Stomach smooth muscle (tissue), 2 donors: ENCODE measurements at regions not wholly inside any gene's neighbourhood (a gene's known extent, or its start where the extent isn't known, plus 50 kb on each side); places are given as distances from the start of the nearest gene placed in this dataset.

Experiments used
- H3K27ac ChIP-seq: one replicate; pipeline ENCODE4 v1.7.0; 2013; ENCODE audit warnings: mild to moderate bottlenecking, low read length, inconsistent platforms
- H3K27me3 ChIP-seq, 2 donors: one replicate each; pipeline ENCODE4 v1.7.0; 2013; ENCODE audit warnings: low read length in 2 of 2; ENCODE audit not compliant: insufficient read depth in 2 of 2, control insufficient read depth in 1 of 2
- H3K36me3 ChIP-seq, 2 donors: one replicate each; pipeline ENCODE4 v1.7.0; 2013; ENCODE audit warnings: low read length in 2 of 2; ENCODE audit not compliant: control insufficient read depth in 2 of 2, insufficient read depth in 2 of 2
- H3K4me1 ChIP-seq: one replicate; pipeline ENCODE4 v1.7.0; 2013; ENCODE audit warnings: low read length; ENCODE audit not compliant: control insufficient read depth, insufficient read depth
- H3K4me3 ChIP-seq, 2 donors: one replicate each; pipeline ENCODE4 v1.7.0; 2013; ENCODE audit warnings: low read length in 2 of 2
- H3K9ac ChIP-seq, 2 donors: one replicate each; pipeline ENCODE4 v1.7.0; 2013; ENCODE audit warnings: low read length in 2 of 2, mild to moderate bottlenecking in 1 of 2
- H3K9me3 ChIP-seq, 2 donors: one replicate each; pipeline ENCODE4 v1.7.0; 2013; ENCODE audit warnings: low read length in 2 of 2; ENCODE audit not compliant: control insufficient read depth in 2 of 2
- donor health status: healthy.
- donor health status: Pancreatic carcinoma.

DNA sequence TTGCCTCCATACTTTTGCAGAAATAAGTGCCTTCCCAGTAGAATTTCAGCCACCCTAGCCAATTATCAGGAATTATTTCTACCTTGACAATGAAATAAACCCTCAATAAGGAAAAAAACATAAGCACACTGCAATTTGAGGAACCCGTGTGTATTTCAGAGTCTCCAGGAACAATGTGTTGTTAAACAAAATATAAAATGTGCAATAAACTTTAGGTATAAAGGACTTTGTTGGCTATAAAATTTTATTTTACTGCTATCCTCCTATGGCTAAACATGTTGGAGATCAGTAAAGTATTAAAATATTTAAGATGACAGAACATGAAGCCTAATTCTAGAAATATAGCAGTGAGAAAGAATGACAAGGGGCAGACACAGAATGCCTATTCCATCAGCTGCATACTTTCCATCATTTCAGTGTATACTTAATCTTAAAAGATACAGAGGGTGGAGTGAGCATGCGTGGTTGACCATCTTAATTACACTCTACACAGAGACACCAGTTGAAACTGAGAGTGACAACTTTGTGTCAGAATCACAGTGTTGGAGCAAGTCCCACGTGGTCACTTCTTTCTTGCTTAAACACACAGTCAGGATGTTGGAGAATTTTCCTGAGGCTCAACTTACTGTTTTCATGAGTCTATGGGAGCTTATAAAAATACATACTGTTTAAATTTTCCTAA lies 79.0 kb upstream of the SUCLG2 start:
- Histone ChIP-seq H3K9ac (no peak overlapping the region), H3K9me3 (no peaks in the 10 kb centered on the region), H3K4me3 (no peak overlapping the region), H3K4me1 (no peaks in the 10 kb centered on the region), H3K36me3 (no peaks in the 10 kb centered on the region), H3K27ac (no peak overlapping the region), H3K27me3 (no peaks in the 10 kb centered on the region)

DNA sequence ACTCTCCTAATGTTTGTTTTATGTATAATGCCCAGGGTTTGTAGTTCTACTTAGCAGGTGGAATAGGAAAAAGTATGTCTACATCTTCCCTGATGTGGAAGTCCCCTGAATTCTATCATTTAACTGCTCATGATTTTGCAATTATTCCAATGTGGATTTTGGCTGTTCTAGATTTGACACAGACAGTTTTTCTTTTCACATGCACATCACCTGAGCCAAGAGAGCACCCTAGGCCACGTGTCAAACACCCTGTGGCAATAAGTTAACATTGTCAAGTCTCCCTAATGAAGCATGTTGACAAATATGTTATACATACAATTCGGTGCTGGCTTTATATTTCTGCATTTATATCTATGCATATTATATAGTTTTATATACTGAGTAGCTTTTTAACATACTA lies 70.0 kb upstream of the SUCLG2 start:
- Histone ChIP-seq H3K4me1 (no peaks in the 10 kb centered on the region), H3K9me3 (no peaks in the 10 kb centered on the region), H3K27ac (no peak overlapping the region), H3K4me3 (no peak overlapping the region), H3K9ac (no peak overlapping the region), H3K36me3 (no peaks in the 10 kb centered on the region), H3K27me3 (no peaks in the 10 kb centered on the region)

DNA sequence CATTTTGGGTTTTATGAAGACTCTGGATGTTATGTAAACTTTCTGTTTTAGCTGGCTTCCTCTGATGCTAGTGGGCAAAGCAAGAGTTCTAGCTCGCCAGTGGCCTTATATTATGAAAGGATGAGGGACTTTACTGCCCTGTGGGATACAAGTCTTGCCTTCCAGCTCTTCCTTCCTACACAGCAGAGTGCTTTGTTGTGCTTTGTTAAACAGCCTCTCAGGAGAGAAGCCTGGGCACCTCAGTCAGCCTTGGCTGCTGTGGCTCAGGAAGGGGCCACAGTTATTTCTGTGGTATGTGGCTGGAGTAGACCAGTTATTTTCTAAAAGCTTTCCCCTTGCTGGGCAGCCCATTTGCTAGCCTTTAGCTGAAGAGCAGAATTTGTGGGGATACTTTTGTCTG lies 69.5 kb upstream of the SUCLG2 start:
- Histone ChIP-seq H3K4me1 (no peaks in the 10 kb centered on the region), H3K9me3 (no peaks in the 10 kb centered on the region), H3K36me3 (no peaks in the 10 kb centered on the region), H3K9ac (no peak overlapping the region), H3K4me3 (no peak overlapping the region), H3K27me3 (no peaks in the 10 kb centered on the region), H3K27ac (no peak overlapping the region)

DNA sequence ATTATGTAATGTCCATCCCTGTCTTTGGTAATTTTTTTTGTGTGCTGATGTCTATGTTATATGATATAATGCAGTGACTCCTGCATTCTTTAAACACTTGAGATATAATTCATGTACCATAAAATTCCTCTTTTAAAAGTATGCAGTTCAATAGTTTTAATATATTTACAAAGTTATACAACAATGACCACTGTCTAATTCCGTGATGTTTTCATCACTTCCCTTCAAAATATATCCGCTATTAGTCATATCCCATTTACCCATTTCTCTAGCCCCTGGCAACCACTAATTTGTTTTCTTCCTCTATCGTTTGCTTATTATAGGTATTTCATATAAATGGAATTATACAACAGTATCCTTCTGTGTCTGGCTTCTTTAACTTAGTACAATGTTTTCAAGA lies 64.9 kb upstream of the SUCLG2 start:
- no peak overlapping the region for H3K9ac ChIP-seq
- H3K27ac ChIP-seq = no peak overlapping the region
- no peak overlapping the region for H3K4me3 ChIP-seq
- H3K27me3 ChIP-seq = no peaks in the 10 kb centered on the region
- H3K36me3 ChIP-seq = no peaks in the 10 kb centered on the region
- no peaks in the 10 kb centered on the region for H3K4me1 ChIP-seq
- no peaks in the 10 kb centered on the region for H3K9me3 ChIP-seq

DNA sequence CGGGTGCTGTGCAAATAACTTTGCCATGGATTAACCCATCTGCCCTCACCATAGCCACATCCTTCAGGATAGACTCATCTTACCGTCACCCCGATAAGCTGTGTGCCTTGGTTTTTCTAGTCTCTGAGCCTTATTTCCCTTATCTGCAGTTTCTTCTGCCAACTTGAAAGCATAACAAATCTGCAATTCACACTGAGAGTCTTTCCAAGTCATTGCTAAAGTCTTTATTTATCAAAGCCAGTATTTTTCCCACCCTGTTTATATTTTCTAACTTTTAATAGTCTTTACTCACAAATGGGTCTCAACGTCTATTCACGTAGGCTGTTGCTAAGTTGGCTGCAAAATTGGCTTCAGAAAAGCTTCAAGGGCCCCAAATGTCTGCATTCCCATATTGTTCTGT lies 61.6 kb upstream of the SUCLG2 start:
- no peaks in the 10 kb centered on the region for H3K9me3 ChIP-seq
- H3K36me3 ChIP-seq = no peaks in the 10 kb centered on the region
- no peaks in the 10 kb centered on the region for H3K4me1 ChIP-seq
- H3K27ac ChIP-seq = no peak overlapping the region
- no peaks in the 10 kb centered on the region for H3K27me3 ChIP-seq
- no peak overlapping the region for H3K4me3 ChIP-seq
- no peak overlapping the region for H3K9ac ChIP-seq

DNA sequence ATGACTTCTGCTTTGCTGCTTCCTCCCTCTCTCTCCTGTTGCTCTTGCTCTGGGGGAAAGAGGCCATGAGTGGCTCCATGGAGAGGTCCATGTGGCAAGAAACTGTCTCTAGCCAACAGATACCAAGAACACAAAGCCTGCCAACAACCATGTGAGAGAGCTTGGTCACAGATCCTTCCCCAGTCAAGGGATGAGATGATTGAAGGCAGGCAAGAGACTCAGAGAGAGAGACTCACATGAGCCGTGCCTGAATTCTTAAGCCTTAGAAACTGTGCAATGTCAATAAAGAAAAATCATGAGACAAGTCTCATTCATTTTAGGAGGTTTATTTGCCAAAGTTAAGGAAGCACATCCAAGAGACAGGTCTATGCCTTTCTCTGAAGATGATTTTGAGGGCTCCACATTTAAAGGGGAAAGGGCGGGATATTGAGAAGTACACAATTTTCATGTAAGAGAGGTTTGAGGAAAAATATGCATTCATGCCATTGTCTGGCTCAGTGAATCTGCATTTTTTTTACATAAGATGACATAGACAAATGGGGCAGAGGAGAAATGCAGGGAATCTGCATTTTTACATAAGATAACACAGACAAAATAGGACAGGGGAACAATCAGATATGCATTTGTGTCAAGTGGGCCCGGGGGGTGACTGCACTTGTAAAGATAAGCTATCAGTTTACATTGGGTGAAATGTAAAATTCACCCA lies 59.5 kb upstream of the SUCLG2 start:
- Histone ChIP-seq H3K4me1 (no peaks in the 10 kb centered on the region), H3K9ac (no peak overlapping the region), H3K36me3 (no peaks in the 10 kb centered on the region), H3K27me3 (no peaks in the 10 kb centered on the region), H3K9me3 (no peaks in the 10 kb centered on the region), H3K4me3 (no peak overlapping the region), H3K27ac (no peak overlapping the region)

DNA sequence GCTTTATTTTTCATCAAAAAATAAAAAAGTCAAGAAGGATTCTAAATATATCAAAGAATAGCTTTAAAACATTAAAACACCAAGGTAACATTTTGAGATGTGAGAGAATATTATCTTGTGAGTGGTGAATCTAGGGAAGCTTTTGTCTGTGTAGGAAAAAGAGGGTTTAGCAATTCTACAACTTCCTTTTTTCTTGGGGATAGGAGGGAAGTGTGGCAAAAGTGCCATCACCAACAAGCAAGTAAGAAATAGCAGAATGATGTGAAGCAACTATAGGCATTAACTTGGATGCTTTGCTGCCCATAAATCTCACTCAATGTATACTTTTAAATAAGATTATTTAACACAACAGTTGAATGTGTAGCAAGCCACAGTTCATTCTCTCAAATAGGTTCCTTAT lies 57.8 kb upstream of the SUCLG2 start:
- Histone ChIP-seq H3K9ac (no peak overlapping the region), H3K9me3 (no peaks in the 10 kb centered on the region), H3K27me3 (no peaks in the 10 kb centered on the region), H3K4me3 (no peak overlapping the region), H3K27ac (no peak overlapping the region), H3K4me1 (no peaks in the 10 kb centered on the region), H3K36me3 (no peaks in the 10 kb centered on the region)

DNA sequence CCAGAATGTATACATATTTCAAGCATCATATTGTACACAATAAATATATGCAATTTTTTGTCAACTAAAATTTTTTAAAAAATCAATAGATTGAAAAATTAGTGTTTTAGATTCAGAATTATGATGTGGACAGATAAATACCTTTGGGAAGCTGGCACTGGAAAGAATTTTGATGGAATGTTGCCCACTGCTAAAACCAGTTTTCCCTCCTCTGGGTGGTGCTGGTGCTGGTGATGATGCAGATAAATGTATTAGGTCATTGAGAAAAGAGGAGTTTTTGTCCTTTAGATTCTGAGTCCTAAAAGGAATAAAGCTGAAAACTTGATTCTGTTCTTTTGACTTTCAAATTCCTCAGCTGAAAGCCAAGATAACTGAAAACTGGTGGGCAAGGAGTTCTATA lies 56.0 kb upstream of the SUCLG2 start:
- H3K27me3 ChIP-seq = no peaks in the 10 kb centered on the region
- no peaks in the 10 kb centered on the region for H3K4me1 ChIP-seq
- H3K9ac ChIP-seq = no peak overlapping the region
- no peak overlapping the region for H3K4me3 ChIP-seq
- H3K36me3 ChIP-seq = no peaks in the 10 kb centered on the region
- H3K27ac ChIP-seq = no peak overlapping the region
- no peaks in the 10 kb centered on the region for H3K9me3 ChIP-seq

DNA sequence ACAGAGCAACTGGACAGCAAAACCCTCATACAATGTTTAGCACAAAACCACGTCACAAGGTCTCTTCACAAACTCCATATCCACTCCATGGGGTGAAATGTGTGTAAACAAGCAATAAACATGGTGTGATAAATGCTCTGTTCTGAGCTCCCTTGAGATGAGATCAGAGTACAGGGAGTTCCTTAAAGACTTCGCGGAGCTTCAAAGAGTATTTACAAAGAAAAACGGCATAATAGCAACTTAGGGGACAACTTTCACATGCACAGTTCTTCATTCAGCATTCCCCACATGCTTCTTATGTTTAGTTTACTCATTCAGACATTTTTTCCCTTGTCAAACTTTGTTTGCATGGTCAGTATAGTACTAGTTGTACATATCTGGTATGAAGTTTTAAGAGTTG lies 52.5 kb upstream of the SUCLG2 start:
- Histone ChIP-seq H3K4me1 (no peaks in the 10 kb centered on the region), H3K4me3 (no peak overlapping the region), H3K27me3 (no peaks in the 10 kb centered on the region), H3K9me3 (no peaks in the 10 kb centered on the region), H3K27ac (no peak overlapping the region), H3K36me3 (no peaks in the 10 kb centered on the region), H3K9ac (no peak overlapping the region)

DNA sequence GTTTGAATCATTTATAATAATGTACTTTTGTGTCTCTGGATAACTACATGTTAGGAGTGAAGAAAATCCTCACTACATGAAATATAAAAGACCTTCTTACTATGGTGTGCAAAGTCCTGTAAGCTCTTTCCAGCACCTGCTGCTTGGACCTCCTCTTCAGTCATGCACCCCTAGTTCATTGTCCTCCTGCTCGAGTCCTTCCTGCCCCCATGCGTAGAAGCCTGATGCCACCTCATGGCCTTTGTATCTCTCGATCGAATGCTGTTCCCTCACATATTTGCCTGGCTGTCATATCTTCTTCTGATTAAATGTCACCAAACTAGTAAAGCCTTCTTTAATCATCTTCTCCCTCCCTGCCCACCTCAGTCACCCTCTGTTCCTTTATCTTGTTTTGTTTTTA lies 49.9 kb upstream of the SUCLG2 start:
- no peaks in the 10 kb centered on the region for H3K9me3 ChIP-seq
- H3K27ac ChIP-seq = no peak overlapping the region
- H3K27me3 ChIP-seq = no peaks in the 10 kb centered on the region
- H3K4me1 ChIP-seq = no peaks in the 10 kb centered on the region
- no peak overlapping the region for H3K4me3 ChIP-seq
- no peak overlapping the region for H3K9ac ChIP-seq
- H3K36me3 ChIP-seq = no peaks in the 10 kb centered on the region
